HFFc6 (cell line): ENCODE measurements at regions not wholly inside any gene's neighbourhood (a gene's known extent, or its start where the extent isn't known, plus 50 kb on each side); places are given as distances from the start of the nearest gene placed in this dataset.
A peak's percentile ranks its signal among the peaks of the same experiment; 100 is the strongest.

Source experiments
- DNase-seq: peaks from one replicate; pipeline ENCODE4 v3.0.0-alpha.2; 2018
- H3K27ac Mint-ChIP-seq: 2 replicates; pipeline ENCODE4 v1.8.0; 2020; ENCODE audit warnings: mild to moderate bottlenecking, mixed read lengths
- H3K27me3 Mint-ChIP-seq: 2 replicates; pipeline ENCODE4 v1.8.0; 2021; ENCODE audit warnings: mild to moderate bottlenecking, moderate library complexity, mixed read lengths; ENCODE audit not compliant: insufficient read depth
- H3K36me3 Mint-ChIP-seq: 2 replicates; pipeline ENCODE4 v1.8.0; 2021; ENCODE audit warnings: low read depth, mixed read lengths
- H3K4me1 Mint-ChIP-seq: 2 replicates; pipeline ENCODE4 v1.8.0; 2020; ENCODE audit warnings: low read depth, mixed read lengths
- H3K4me3 Mint-ChIP-seq: 2 replicates; pipeline ENCODE4 v1.8.0; 2020; ENCODE audit warnings: mild to moderate bottlenecking, moderate library complexity, mixed read lengths
- H3K9me3 Mint-ChIP-seq: 2 replicates; pipeline ENCODE4 v1.8.0; 2020; ENCODE audit warnings: mild to moderate bottlenecking, mixed read lengths
- CTCF ChIP-seq: fragments of 200-600 bp; sonication (generic); IDR thresholded peaks from 2 replicates; pipeline ENCODE4 v1.5.0; 2021; ENCODE audit warnings: antibody characterized with exemption, mild to moderate bottlenecking

- peaks cover 2% of the 10 kb centered on the region; the same call in 1 of the 2 replicates for H3K27me3 Mint-ChIP-seq
- no peaks in the 10 kb centered on the region for H3K9me3 Mint-ChIP-seq
- no peak overlapping the region for H3K4me3 Mint-ChIP-seq
- no peaks in the 10 kb centered on the region for H3K36me3 Mint-ChIP-seq
- H3K4me1 Mint-ChIP-seq: peaks cover 48% of the 10 kb centered on the region
- TF ChIP-seq CTCF: no peak
- DNase-seq: no peak
- H3K27ac Mint-ChIP-seq: no peak overlapping the region
Observed at GRCh38 chr12:69064734-69065443, 131.9 kb upstream of the CPM start.

- no peaks in the 10 kb centered on the region for H3K9me3 Mint-ChIP-seq
- H3K27ac Mint-ChIP-seq: no peak overlapping the region
- H3K36me3 Mint-ChIP-seq: no peaks in the 10 kb centered on the region
- H3K4me1 Mint-ChIP-seq: peaks cover 48% of the 10 kb centered on the region
- no peak for TF ChIP-seq CTCF
- H3K27me3 Mint-ChIP-seq: peaks cover 2% of the 10 kb centered on the region; the same call in 1 of the 2 replicates
- no peak overlapping the region for H3K4me3 Mint-ChIP-seq
- DNase-seq: no peak
Observed at GRCh38 chr12:69065775-69066174, 132.8 kb upstream of the CPM start.

- Mint-ChIP-seq H3K27me3 (peaks cover 2% of the 10 kb centered on the region; the same call in 1 of the 2 replicates), H3K4me1 (peaks cover 44% of the 10 kb centered on the region), H3K36me3 (no peaks in the 10 kb centered on the region), H3K4me3 (no peak overlapping the region), H3K27ac (no peak overlapping the region), H3K9me3 (no peaks in the 10 kb centered on the region)
- no peak for TF ChIP-seq CTCF
- DNase-seq: no peak
Observed at GRCh38 chr12:69066492-69067373, 133.8 kb upstream of the CPM start.

- Mint-ChIP-seq H3K27me3 (no peaks in the 10 kb centered on the region), H3K4me3 (no peak overlapping the region), H3K4me1 (peaks cover 34% of the 10 kb centered on the region), H3K36me3 (no peaks in the 10 kb centered on the region), H3K27ac (no peak overlapping the region), H3K9me3 (no peaks in the 10 kb centered on the region)
- TF ChIP-seq CTCF: no peak
- DNase-seq: no peak
Observed at GRCh38 chr12:69067713-69068112, 134.7 kb upstream of the CPM start.

- H3K4me3 Mint-ChIP-seq: no peak overlapping the region; the same call in 1 of the 2 replicates
- peak overlapping the region; percentile 40 for H3K27ac Mint-ChIP-seq
- TF ChIP-seq CTCF: no peak
- no peaks in the 10 kb centered on the region for H3K36me3 Mint-ChIP-seq
- H3K4me1 Mint-ChIP-seq: peaks cover 28% of the 10 kb centered on the region
- H3K27me3 Mint-ChIP-seq: no peaks in the 10 kb centered on the region
- no peaks in the 10 kb centered on the region for H3K9me3 Mint-ChIP-seq
- peak; percentile 50 for DNase-seq
Observed at GRCh38 chr12:69068448-69068847, 135.5 kb upstream of the CPM start.
